ENCODE measurements at regions not wholly inside any gene's neighbourhood (a gene's known extent, or its start where the extent isn't known, plus 50 kb on each side); places are given as distances from the start of the nearest gene placed in this dataset.

- no peak for DNase-seq (ENCODE audit: low read depth)
- H3K4me3 ChIP-seq (ENCODE audit: low read length) = no peak overlapping the region
- TF ChIP-seq CTCF (conservative IDR thresholded peaks at IDR 0.05; ENCODE audit: low read depth, low read length) = no peak
These were observed 125.4 kb upstream of the SPDL1 start for GRCh38 chr5:169458221-169458620.

- H3K4me3 ChIP-seq (ENCODE audit: low read length) = no peak overlapping the region
- no peak for TF ChIP-seq CTCF (conservative IDR thresholded peaks at IDR 0.05; ENCODE audit: low read depth, low read length)
- peak; percentile 12 for DNase-seq (ENCODE audit: low read depth)
These were observed 133.1 kb upstream of the SPDL1 start for GRCh38 chr5:169450464-169450863.

- DNase-seq (ENCODE audit: low read depth) = no peak
- TF ChIP-seq CTCF (conservative IDR thresholded peaks at IDR 0.05; ENCODE audit: low read depth, low read length) = no peak
These were observed 134.7 kb upstream of the SPDL1 start for GRCh38 chr5:169448826-169449225.

GRCh38 chr5:169445191-169445590, 138.4 kb upstream of the SPDL1 start:
- no peak overlapping the region for H3K4me3 ChIP-seq (ENCODE audit: low read length)
- no peak for TF ChIP-seq CTCF (conservative IDR thresholded peaks at IDR 0.05; ENCODE audit: low read depth, low read length)
- DNase-seq (ENCODE audit: low read depth) = no peak

More at GRCh38 chr5:169448826-169449225, 134.7 kb upstream of the SPDL1 start:
- no peak overlapping the region for H3K4me3 ChIP-seq (ENCODE audit: low read length)

- DNase-seq (ENCODE audit: low read depth) = no peak
- TF ChIP-seq CTCF (conservative IDR thresholded peaks at IDR 0.05; ENCODE audit: low read depth, low read length) = no peak
- no peak overlapping the region for H3K4me3 ChIP-seq (ENCODE audit: low read length)
These were observed 140.4 kb upstream of the SPDL1 start for GRCh38 chr5:169442913-169443784.

GRCh38 chr5:169442403-169442874, 141.1 kb upstream of the SPDL1 start:
- TF ChIP-seq CTCF (conservative IDR thresholded peaks at IDR 0.05; ENCODE audit: low read depth, low read length) = no peak
- DNase-seq (ENCODE audit: low read depth) = no peak
- H3K4me3 ChIP-seq (ENCODE audit: low read length) = no peak overlapping the region
